ENCODE measurements at regions not wholly inside any gene's neighbourhood (a gene's known extent, or its start where the extent isn't known, plus 50 kb on each side); places are given as distances from the start of the nearest gene placed in this dataset.

GRCh38 chr13:42707048-42707447, 74.3 kb upstream of the FAM216B start:
- Histone ChIP-seq H3K4me3 (ENCODE audit: low read length in 3 of 3) (no peak overlapping the region), H3K36me3 (ENCODE audit: control insufficient read depth in 2 of 3, insufficient read depth in 3 of 3, low read length in 3 of 3) (no peaks in the 10 kb centered on the region), H3K27ac (ENCODE audit: low read depth in 2 of 2, low read length in 2 of 2) (no peak overlapping the region), H3K9me3 (ENCODE audit: control insufficient read depth in 2 of 3, insufficient read depth in 1 of 3, low read length in 3 of 3) (no peaks in the 10 kb centered on the region), H3K4me1 (ENCODE audit: control insufficient read depth in 2 of 3, insufficient read depth in 2 of 3, low read depth in 1 of 3, low read length in 3 of 3) (no peaks in the 10 kb centered on the region), H3K9ac (ENCODE audit: low read length in 3 of 3) (no peak overlapping the region), H3K27me3 (ENCODE audit: control insufficient read depth, insufficient read depth, low read length) (no peaks in the 10 kb centered on the region)
- DNase-seq: no peak
- intact Hi-C loops (cut with DNase I): no loop called here
- FAIRE-seq: no peak
- no peak for TF ChIP-seq CTCF (IDR thresholded peaks at IDR 0.05; ENCODE audit: borderline replicate concordance, extremely low read depth, insufficient read depth)

GRCh38 chr13:42707586-42707985, 73.8 kb upstream of the FAM216B start:
- no peak overlapping the region for H3K9ac ChIP-seq (ENCODE audit: low read length in 3 of 3)
- no peaks in the 10 kb centered on the region for H3K27me3 ChIP-seq (ENCODE audit: control insufficient read depth, insufficient read depth, low read length)
- no peak for TF ChIP-seq CTCF (IDR thresholded peaks at IDR 0.05; ENCODE audit: borderline replicate concordance, extremely low read depth, insufficient read depth)
- DNase-seq: no peak
- no peak for FAIRE-seq
- H3K27ac ChIP-seq (ENCODE audit: low read depth in 2 of 2, low read length in 2 of 2): no peak overlapping the region
- H3K4me3 ChIP-seq (ENCODE audit: low read length in 3 of 3): no peak overlapping the region
- no peaks in the 10 kb centered on the region for H3K9me3 ChIP-seq (ENCODE audit: control insufficient read depth in 2 of 3, insufficient read depth in 1 of 3, low read length in 3 of 3)
- intact Hi-C loops (cut with DNase I): no loop called here
- no peaks in the 10 kb centered on the region for H3K36me3 ChIP-seq (ENCODE audit: control insufficient read depth in 2 of 3, insufficient read depth in 3 of 3, low read length in 3 of 3)
- H3K4me1 ChIP-seq (ENCODE audit: control insufficient read depth in 2 of 3, insufficient read depth in 2 of 3, low read depth in 1 of 3, low read length in 3 of 3): no peaks in the 10 kb centered on the region

GRCh38 chr13:42708391-42708790, 73.0 kb upstream of the FAM216B start:
- Histone ChIP-seq H3K9me3 (ENCODE audit: control insufficient read depth in 2 of 3, insufficient read depth in 1 of 3, low read length in 3 of 3) (no peaks in the 10 kb centered on the region), H3K4me1 (ENCODE audit: control insufficient read depth in 2 of 3, insufficient read depth in 2 of 3, low read depth in 1 of 3, low read length in 3 of 3) (no peaks in the 10 kb centered on the region), H3K4me3 (ENCODE audit: low read length in 3 of 3) (no peak overlapping the region), H3K27ac (ENCODE audit: low read depth in 2 of 2, low read length in 2 of 2) (no peak overlapping the region), H3K27me3 (ENCODE audit: control insufficient read depth, insufficient read depth, low read length) (no peaks in the 10 kb centered on the region), H3K9ac (ENCODE audit: low read length in 3 of 3) (no peak overlapping the region), H3K36me3 (ENCODE audit: control insufficient read depth in 2 of 3, insufficient read depth in 3 of 3, low read length in 3 of 3) (no peaks in the 10 kb centered on the region)
- intact Hi-C loops (cut with DNase I): no loop called here
- TF ChIP-seq CTCF (IDR thresholded peaks at IDR 0.05; ENCODE audit: borderline replicate concordance, extremely low read depth, insufficient read depth): no peak
- no peak for FAIRE-seq
- no peak for DNase-seq

- Histone ChIP-seq H3K9ac (ENCODE audit: low read length in 3 of 3) (no peak overlapping the region), H3K27me3 (ENCODE audit: control insufficient read depth, insufficient read depth, low read length) (no peaks in the 10 kb centered on the region), H3K4me1 (ENCODE audit: control insufficient read depth in 2 of 3, insufficient read depth in 2 of 3, low read depth in 1 of 3, low read length in 3 of 3) (no peaks in the 10 kb centered on the region), H3K36me3 (ENCODE audit: control insufficient read depth in 2 of 3, insufficient read depth in 3 of 3, low read length in 3 of 3) (no peaks in the 10 kb centered on the region), H3K4me3 (ENCODE audit: low read length in 3 of 3) (no peak overlapping the region), H3K27ac (ENCODE audit: low read depth in 2 of 2, low read length in 2 of 2) (no peak overlapping the region), H3K9me3 (ENCODE audit: control insufficient read depth in 2 of 3, insufficient read depth in 1 of 3, low read length in 3 of 3) (no peaks in the 10 kb centered on the region)
- intact Hi-C loops (cut with DNase I): no loop called here
- DNase-seq (no peak), FAIRE-seq (no peak)
- TF ChIP-seq CTCF (IDR thresholded peaks at IDR 0.05; ENCODE audit: borderline replicate concordance, extremely low read depth, insufficient read depth): no peak
These were observed 72.1 kb upstream of the FAM216B start for GRCh38 chr13:42709276-42709675.
